PC-9 (cell line): ENCODE measurements at regions not wholly inside any gene's neighbourhood (a gene's known extent, or its start where the extent isn't known, plus 50 kb on each side); places are given as distances from the start of the nearest gene placed in this dataset.
"Not testable (repeated sequence)": the region's sequence is repeated elsewhere in the genome, so short reads cannot be mapped to it uniquely, and the experiment has no call there.

Experiments used
- BruUV-seq: library from RNA; stranded (reverse); fragments of 400-500 nt; replicated peaks from 2 replicates; lab custom pipeline; 2021; lab: Mats Ljungman, UMichigan
- CTCF ChIA-PET: fragments of 300-600 bp; sonication (Branson Sonifier 250); formaldehyde crosslinking; loops from one replicate; lab custom pipeline; 2022; ENCODE audit warnings: antibody characterized with exemption; lab: Charles Lee
- POLR2A ChIA-PET: fragments of 300-600 bp; sonication (Branson Sonifier 250); formaldehyde crosslinking; loops from one replicate; lab custom pipeline; 2022; ENCODE audit warnings: antibody characterized with exemption; ENCODE audit not compliant: unreplicated experiment; lab: Charles Lee
- DNase-seq, 2 experiments: peaks; one replicate each; pipeline versions ENCODE4 v3.0.0 to v3.0.0-alpha.2; 2015 to 2022; ENCODE audit warnings: mixed read lengths in 1 of 2
- H2AFZ ChIP-seq: fragments of 200-600 bp; sonication (generic); 2 replicates; pipeline ENCODE4 v1.8.1; 2017; ENCODE audit warnings: antibody characterized with exemption
- H3F3A ChIP-seq: fragments of 200-600 bp; sonication (generic); 2 replicates; pipeline ENCODE4 v1.8.1; 2017; ENCODE audit warnings: antibody characterized with exemption, mild to moderate bottlenecking, low read depth; ENCODE audit not compliant: insufficient read depth
- H3K27ac ChIP-seq: fragments of 200-600 bp; sonication (generic); 2 replicates; pipeline ENCODE4 v1.6.1; 2016; ENCODE audit warnings: mixed run types
- H3K27me3 ChIP-seq: fragments of 200-600 bp; sonication (generic); 2 replicates; pipeline ENCODE4 v1.6.1; 2016; ENCODE audit warnings: low read depth, mixed run types; ENCODE audit not compliant: insufficient read depth
- H3K36me3 ChIP-seq: fragments of 200-600 bp; sonication (generic); 2 replicates; pipeline ENCODE4 v1.6.1; 2016; ENCODE audit warnings: low read depth, mixed run types
- H3K4me1 ChIP-seq: fragments of 200-600 bp; sonication (generic); replicated peaks from 2 replicates; pipeline ENCODE4 v1.6.1; 2016; ENCODE audit warnings: mixed run types; ENCODE audit not compliant: insufficient read depth
- H3K4me2 ChIP-seq: fragments of 200-600 bp; sonication (generic); 2 replicates; pipeline ENCODE4 v1.6.1; 2017; ENCODE audit warnings: mixed run types
- H3K4me3 ChIP-seq: fragments of 200-600 bp; sonication (generic); 2 replicates; pipeline ENCODE4 v1.6.1; 2016; ENCODE audit warnings: mixed run types
- H3K79me2 ChIP-seq: fragments of 200-600 bp; sonication (generic); 2 replicates; pipeline ENCODE4 v1.6.1; 2017; ENCODE audit warnings: low read depth, mixed run types
- H3K9me2 ChIP-seq: fragments of 200-600 bp; sonication (generic); 2 replicates; pipeline ENCODE4 v1.8.1; 2017; ENCODE audit warnings: mild to moderate bottlenecking; ENCODE audit not compliant: insufficient read depth
- H3K9me3 ChIP-seq: fragments of 200-600 bp; sonication (generic); 2 replicates; pipeline ENCODE4 v1.8.1; 2016; ENCODE audit warnings: low read depth; ENCODE audit not compliant: insufficient read depth
- H4K20me1 ChIP-seq: fragments of 200-600 bp; sonication (generic); 2 replicates; pipeline ENCODE4 v1.8.1; 2017; ENCODE audit not compliant: insufficient read depth
- CTCF ChIP-seq: fragments of 200-600 bp; sonication (generic); conservative IDR thresholded peaks from 2 replicates; pipeline ENCODE4 v1.6.1; 2017; ENCODE audit warnings: mixed run types, antibody characterized with exemption, mild to moderate bottlenecking, moderate library complexity
- EZH2 ChIP-seq: fragments of 200-600 bp; sonication (generic); IDR thresholded peaks from 2 replicates; pipeline ENCODE4 v1.8.0; 2017; ENCODE audit warnings: antibody characterized with exemption, low read depth
- intact Hi-C: fragments of 100-400 bp; cut with micrococcal nuclease; formaldehyde crosslinking; loops from one replicate; pipeline ENCODE4 v1.10.0; 2022; ENCODE audit not compliant: unreplicated experiment

GRCh38 chr15:99493461-99493860, 72.3 kb upstream of the MEF2A start:
- no peaks in the 10 kb centered on the region for H4K20me1 ChIP-seq
- no peaks in the 10 kb centered on the region for H3K36me3 ChIP-seq
- TF ChIP-seq EZH2 (no peak), CTCF (no peak)
- no peaks in the 10 kb centered on the region for H3K9me2 ChIP-seq
- no peak overlapping the region for H3K27ac ChIP-seq
- H3K27me3 ChIP-seq = no peaks in the 10 kb centered on the region
- H3K4me1 ChIP-seq = no peaks in the 10 kb centered on the region
- no peaks in the 10 kb centered on the region for H3F3A ChIP-seq
- ChIA-PET CTCF (no interaction called here), POLR2A (no interaction called here)
- no peaks in the 10 kb centered on the region for H3K9me3 ChIP-seq
- H3K79me2 ChIP-seq = no peaks in the 10 kb centered on the region
- H3K4me2 ChIP-seq = no peak overlapping the region
- no peak for DNase-seq
- H3K4me3 ChIP-seq = no peak overlapping the region
- no peak overlapping the region for H2AFZ ChIP-seq
- no TSS peak for BruUV-seq
- intact Hi-C loops = no loop called here

- H3K27ac ChIP-seq, H3K9me2 ChIP-seq, H3K4me1 ChIP-seq, H3K79me2 ChIP-seq, H3K4me2 ChIP-seq, H3K27me3 ChIP-seq, intact Hi-C loops, H4K20me1 ChIP-seq, H3K9me3 ChIP-seq, H3F3A ChIP-seq, CTCF ChIA-PET, BruUV-seq, H3K36me3 ChIP-seq, DNase-seq, H2AFZ ChIP-seq, H3K4me3 ChIP-seq: not testable (repeated sequence)
- POLR2A ChIA-PET = interaction anchor here (0.6 kb wide), 1 partner anchor 24 kb away, joined by 6 read pairs; no protein-coding TSS in a partner anchor
These were observed 71.1 kb upstream of the MEF2A start for GRCh38 chr15:99494536-99495233.

- Histone ChIP-seq H3K27me3 (no peaks in the 10 kb centered on the region), H3K4me3 (no peak overlapping the region), H3F3A (no peaks in the 10 kb centered on the region), H2AFZ (no peak overlapping the region), H3K4me2 (no peak overlapping the region), H3K79me2 (no peaks in the 10 kb centered on the region), H3K9me2 (no peaks in the 10 kb centered on the region), H3K4me1 (no peaks in the 10 kb centered on the region), H3K27ac (no peak overlapping the region), H4K20me1 (no peaks in the 10 kb centered on the region), H3K9me3 (no peaks in the 10 kb centered on the region), H3K36me3 (no peaks in the 10 kb centered on the region)
- POLR2A ChIA-PET = no interaction called here
- intact Hi-C loops = no loop called here
- no peak for DNase-seq
- CTCF ChIA-PET = interaction anchor here (1.2 kb wide), 1 partner anchor 209 kb away, joined by 4 read pairs; no protein-coding TSS in a partner anchor
- no peak for TF ChIP-seq EZH2
- TF ChIP-seq CTCF = no peak
- BruUV-seq = no TSS peak
These were observed 70.1 kb upstream of the MEF2A start for GRCh38 chr15:99495430-99496301.
